Adipocyte (in vitro differentiated cells): ENCODE measurements at regions not wholly inside any gene's neighbourhood (a gene's known extent, or its start where the extent isn't known, plus 50 kb on each side); places are given as distances from the start of the nearest gene placed in this dataset.
"Not testable (repeated sequence)": the region's sequence is repeated elsewhere in the genome, so short reads cannot be mapped to it uniquely, and the experiment has no call there.

Experiments
- DNase-seq: peaks from one replicate; pipeline ENCODE4 v3.0.0-alpha.2; 2015; ENCODE audit warnings: low read depth
- H3K27me3 ChIP-seq: replicated peaks from 2 replicates; pipeline ENCODE4 v1.7.0; 2013; ENCODE audit warnings: mild to moderate bottlenecking, low read length, moderate library complexity; ENCODE audit not compliant: control insufficient read depth, insufficient read depth
- H3K36me3 ChIP-seq: 2 replicates; pipeline ENCODE4 v1.7.0; 2013; ENCODE audit warnings: low read length, mild to moderate bottlenecking, moderate library complexity; ENCODE audit not compliant: control insufficient read depth, insufficient read depth, severe bottlenecking
- H3K4me1 ChIP-seq: 2 replicates; pipeline ENCODE4 v1.7.0; 2013; ENCODE audit warnings: mild to moderate bottlenecking, low read length, moderate library complexity; ENCODE audit not compliant: control insufficient read depth, insufficient read depth
- H3K4me3 ChIP-seq: 2 replicates; pipeline ENCODE4 v1.7.0; 2013; ENCODE audit warnings: mild to moderate bottlenecking, low read length, moderate library complexity
- H3K9ac ChIP-seq: 2 replicates; pipeline ENCODE4 v1.7.0; 2013; ENCODE audit warnings: mild to moderate bottlenecking, low read length, moderate library complexity
- H3K9me3 ChIP-seq: 2 replicates; pipeline ENCODE4 v1.7.0; 2013; ENCODE audit warnings: mild to moderate bottlenecking, low read length, moderate library complexity; ENCODE audit not compliant: control insufficient read depth

GRCh38 chr12:129997239-129997638, 93.4 kb upstream of the TMEM132D start:
- Histone ChIP-seq H3K36me3 (no peaks in the 10 kb centered on the region), H3K4me3 (no peak overlapping the region), H3K27me3 (no peaks in the 10 kb centered on the region), H3K9me3 (peaks cover 4% of the 10 kb centered on the region), H3K9ac (no peak overlapping the region), H3K4me1 (no peaks in the 10 kb centered on the region)
- DNase-seq: no peak

- H3K9ac ChIP-seq, H3K9me3 ChIP-seq, H3K36me3 ChIP-seq, DNase-seq, H3K27me3 ChIP-seq, H3K4me3 ChIP-seq, H3K4me1 ChIP-seq: not testable (repeated sequence)
Observed at GRCh38 chr12:130004310-130004877, 100.6 kb upstream of the TMEM132D start.

GRCh38 chr12:130007771-130008170, 103.9 kb upstream of the TMEM132D start:
- Histone ChIP-seq H3K9me3 (no peaks in the 10 kb centered on the region), H3K9ac (no peak overlapping the region), H3K4me3 (no peak overlapping the region), H3K27me3 (no peaks in the 10 kb centered on the region), H3K4me1 (no peaks in the 10 kb centered on the region), H3K36me3 (no peaks in the 10 kb centered on the region)
- DNase-seq: no peak

- no peak for DNase-seq
- no peak overlapping the region for H3K9ac ChIP-seq
- peaks cover 4% of the 10 kb centered on the region for H3K27me3 ChIP-seq
- H3K4me1 ChIP-seq: no peaks in the 10 kb centered on the region
- no peak overlapping the region for H3K4me3 ChIP-seq
- no peaks in the 10 kb centered on the region for H3K9me3 ChIP-seq
- H3K36me3 ChIP-seq: no peaks in the 10 kb centered on the region
Observed at GRCh38 chr12:130008241-130008640, 104.4 kb upstream of the TMEM132D start.

- no peaks in the 10 kb centered on the region for H3K9me3 ChIP-seq
- H3K4me1 ChIP-seq: no peaks in the 10 kb centered on the region
- no peak overlapping the region for H3K9ac ChIP-seq
- no peak overlapping the region for H3K4me3 ChIP-seq
- no peak for DNase-seq
- peaks cover 10% of the 10 kb centered on the region for H3K27me3 ChIP-seq
- no peaks in the 10 kb centered on the region for H3K36me3 ChIP-seq
Observed at GRCh38 chr12:130009961-130010360, 106.1 kb upstream of the TMEM132D start.

GRCh38 chr12:130011611-130012385, 108.0 kb upstream of the TMEM132D start:
- Histone ChIP-seq H3K36me3 (no peaks in the 10 kb centered on the region), H3K4me1 (no peaks in the 10 kb centered on the region), H3K27me3 (peaks cover 21% of the 10 kb centered on the region), H3K9me3 (no peaks in the 10 kb centered on the region), H3K4me3 (no peak overlapping the region), H3K9ac (no peak overlapping the region)
- DNase-seq: no peak

- no peaks in the 10 kb centered on the region for H3K4me1 ChIP-seq
- no peak overlapping the region for H3K4me3 ChIP-seq
- peaks cover 28% of the 10 kb centered on the region for H3K27me3 ChIP-seq
- H3K36me3 ChIP-seq: no peaks in the 10 kb centered on the region
- peak; percentile 82 for DNase-seq
- H3K9me3 ChIP-seq: no peaks in the 10 kb centered on the region
- H3K9ac ChIP-seq: no peak overlapping the region
Observed at GRCh38 chr12:130013771-130014484, 110.1 kb upstream of the TMEM132D start.

- Histone ChIP-seq H3K36me3 (no peaks in the 10 kb centered on the region), H3K9me3 (no peaks in the 10 kb centered on the region), H3K9ac (no peak overlapping the region), H3K27me3 (peaks cover 28% of the 10 kb centered on the region), H3K4me3 (no peak overlapping the region), H3K4me1 (no peaks in the 10 kb centered on the region)
- no peak for DNase-seq
Observed at GRCh38 chr12:130014485-130014807, 110.6 kb upstream of the TMEM132D start.

- Histone ChIP-seq H3K36me3 (no peaks in the 10 kb centered on the region), H3K27me3 (peaks cover 28% of the 10 kb centered on the region), H3K9ac (no peak overlapping the region), H3K9me3 (no peaks in the 10 kb centered on the region), H3K4me1 (no peaks in the 10 kb centered on the region), H3K4me3 (no peak overlapping the region)
- DNase-seq: no peak
Observed at GRCh38 chr12:130016194-130016593, 112.4 kb upstream of the TMEM132D start.

- Histone ChIP-seq H3K36me3 (no peaks in the 10 kb centered on the region), H3K4me1 (no peaks in the 10 kb centered on the region), H3K4me3 (no peak overlapping the region), H3K9ac (no peak overlapping the region), H3K27me3 (peaks cover 28% of the 10 kb centered on the region), H3K9me3 (no peaks in the 10 kb centered on the region)
- no peak for DNase-seq
Observed at GRCh38 chr12:130016986-130017385, 113.2 kb upstream of the TMEM132D start.

- no peaks in the 10 kb centered on the region for H3K4me1 ChIP-seq
- no peaks in the 10 kb centered on the region for H3K36me3 ChIP-seq
- H3K9me3 ChIP-seq: no peaks in the 10 kb centered on the region
- H3K9ac ChIP-seq: no peak overlapping the region
- no peak overlapping the region for H3K4me3 ChIP-seq
- H3K27me3 ChIP-seq: peaks cover 28% of the 10 kb centered on the region
- no peak for DNase-seq
Observed at GRCh38 chr12:130017591-130018449, 114.0 kb upstream of the TMEM132D start.
